ENCODE measurements at regions not wholly inside any gene's neighbourhood (a gene's known extent, or its start where the extent isn't known, plus 50 kb on each side); places are given as distances from the start of the nearest gene placed in this dataset.

- no peak for DNase-seq
Observed at GRCh38 chr2:47264686-47265085, 88.4 kb upstream of the CALM2 start.

- DNase-seq, result no peak
Observed at GRCh38 chr2:47264143-47264542, 87.8 kb upstream of the CALM2 start.

- no peak for DNase-seq
Observed at GRCh38 chr2:47262657-47263056, 86.3 kb upstream of the CALM2 start.

DNA sequence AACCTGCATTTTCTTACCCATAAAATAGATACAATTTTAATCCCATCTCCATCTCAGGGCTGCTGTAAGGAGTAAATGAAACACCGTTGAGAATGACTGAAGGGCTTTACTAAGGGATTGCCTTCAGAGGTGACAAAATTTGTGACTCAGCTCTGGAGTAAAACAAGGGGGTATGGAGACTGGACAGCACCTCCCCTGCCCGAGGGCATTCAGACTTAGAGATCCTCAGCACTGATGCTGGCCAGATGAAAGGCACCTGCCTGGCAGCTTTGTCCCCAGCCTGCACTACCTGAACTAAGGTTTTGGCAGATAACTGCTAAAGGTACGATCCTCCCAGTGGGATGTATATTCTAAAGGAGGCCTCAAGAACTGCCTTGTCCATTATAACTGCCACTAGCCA lies 84.7 kb upstream of the CALM2 start:
- DNase-seq, result no peak

DNA sequence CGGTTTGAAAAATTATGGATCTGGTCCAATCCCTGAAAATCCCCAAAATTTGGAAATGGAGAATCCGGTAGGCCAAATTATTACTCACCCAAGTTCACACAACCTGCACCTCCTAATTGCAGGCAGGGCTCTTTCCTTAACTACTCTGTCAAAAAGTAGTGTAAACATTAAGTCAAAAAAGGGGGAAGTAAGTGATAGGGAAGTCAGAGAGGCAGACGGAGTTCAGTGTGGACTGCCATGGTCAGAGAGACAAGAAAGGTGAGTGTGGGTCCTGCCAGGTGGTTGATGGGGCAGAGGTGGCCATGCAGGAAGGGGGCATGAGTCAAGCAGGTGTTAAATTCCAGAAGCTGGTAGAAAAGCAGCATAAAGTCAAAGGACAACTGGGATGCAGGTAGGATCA lies 83.5 kb upstream of the CALM2 start:
- DNase-seq, result no peak

DNA sequence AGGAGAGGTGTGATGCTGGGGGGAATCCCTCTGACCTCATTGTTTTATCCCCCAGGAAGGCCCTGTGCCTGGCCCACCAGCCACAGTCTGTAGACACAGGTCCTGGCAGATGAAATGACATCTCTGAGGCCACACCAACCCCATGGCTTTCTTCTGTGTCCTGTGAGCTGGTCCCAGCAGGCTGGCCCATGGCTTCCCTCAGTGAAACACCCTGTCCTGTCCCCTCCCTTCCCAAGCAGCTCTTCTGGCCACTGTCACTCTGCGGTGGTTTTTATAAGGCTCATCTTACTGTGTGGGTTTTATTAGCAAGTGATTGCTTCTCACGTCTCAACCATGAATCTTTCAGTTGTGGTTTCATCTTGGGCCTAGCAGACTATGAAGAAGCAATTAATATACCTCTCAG lies 81.6 kb upstream of the CALM2 start:
- DNase-seq, result no peak

GRCh38 chr2:47256416-47257087 lies 80.2 kb upstream of the CALM2 start:
- DNase-seq, result no peak

DNA sequence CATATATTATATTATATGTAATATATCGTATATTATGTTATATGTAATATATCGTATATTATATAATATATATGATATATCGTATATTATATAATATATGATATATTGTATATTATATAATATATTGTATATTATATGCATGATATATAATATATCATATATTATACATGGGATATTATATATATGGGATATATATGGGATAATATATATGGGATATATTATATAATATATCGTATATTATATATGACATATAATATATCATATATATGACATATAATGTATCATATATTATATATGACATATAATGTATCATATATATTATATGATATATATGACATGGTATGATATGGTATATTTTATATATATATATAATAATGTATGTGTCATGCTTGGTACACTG lies 79.5 kb upstream of the CALM2 start:
- DNase-seq, result no peak

DNA sequence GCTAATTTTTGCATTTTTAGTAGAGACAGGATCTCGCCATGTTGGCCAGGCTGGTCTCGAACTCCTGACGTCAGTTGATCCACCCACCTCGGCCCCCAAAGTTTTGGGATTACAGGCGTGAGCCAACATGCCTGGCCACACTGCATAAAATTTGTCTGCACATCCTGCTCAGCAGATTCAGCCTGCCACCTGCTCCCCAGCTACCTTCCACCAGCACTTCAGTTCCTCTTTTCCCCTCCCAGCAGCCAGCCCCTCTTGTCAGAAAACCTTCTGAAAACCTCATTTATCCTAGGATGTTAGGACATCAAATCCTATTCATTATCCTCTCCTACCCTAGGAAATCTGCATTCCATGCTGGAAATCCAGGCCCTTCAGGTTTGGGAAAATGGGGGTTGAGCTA lies 78.2 kb upstream of the CALM2 start:
- no peak for DNase-seq

GRCh38 chr2:47253447-47253846 lies 77.1 kb upstream of the CALM2 start:
- no peak for DNase-seq

DNA sequence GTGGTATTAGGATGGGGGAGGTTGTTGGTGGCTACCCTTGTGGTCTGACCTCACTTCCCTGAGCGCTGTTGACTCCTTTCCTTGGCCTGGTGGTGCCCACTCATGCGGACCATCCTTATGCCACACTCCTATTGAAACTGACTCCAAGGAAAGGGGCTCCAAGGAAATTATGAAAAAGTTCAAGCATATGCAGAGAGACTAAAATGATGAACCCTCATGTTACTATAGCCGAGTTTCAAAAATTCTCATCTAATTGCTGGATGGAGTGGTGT lies 75.0 kb upstream of the CALM2 start:
- DNase-seq, result no peak

- peak; percentile 63 for DNase-seq
Observed at GRCh38 chr2:47250586-47251403, 74.5 kb upstream of the CALM2 start.

DNA sequence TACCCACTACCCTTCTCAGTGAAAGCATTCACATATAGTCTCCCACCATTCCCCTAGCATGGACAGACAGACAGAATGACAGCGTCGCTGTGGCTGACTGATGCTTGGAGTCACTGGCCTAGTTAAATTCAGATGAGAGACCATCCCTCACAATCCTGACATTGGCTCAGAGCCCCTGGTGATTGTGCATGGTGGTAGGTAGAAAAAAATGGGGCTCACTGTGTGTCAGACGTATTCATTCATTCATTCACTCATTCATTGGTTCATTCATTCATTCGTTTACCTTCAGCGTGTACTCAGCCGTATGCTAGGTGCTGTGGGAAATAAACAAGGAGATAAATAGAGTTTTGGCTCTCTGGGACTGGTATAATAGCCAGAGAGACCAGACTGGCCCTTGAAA lies 73.6 kb upstream of the CALM2 start:
- DNase-seq, result no peak

GRCh38 chr2:47249157-47249900 lies 73.0 kb upstream of the CALM2 start:
- no peak for DNase-seq

DNA sequence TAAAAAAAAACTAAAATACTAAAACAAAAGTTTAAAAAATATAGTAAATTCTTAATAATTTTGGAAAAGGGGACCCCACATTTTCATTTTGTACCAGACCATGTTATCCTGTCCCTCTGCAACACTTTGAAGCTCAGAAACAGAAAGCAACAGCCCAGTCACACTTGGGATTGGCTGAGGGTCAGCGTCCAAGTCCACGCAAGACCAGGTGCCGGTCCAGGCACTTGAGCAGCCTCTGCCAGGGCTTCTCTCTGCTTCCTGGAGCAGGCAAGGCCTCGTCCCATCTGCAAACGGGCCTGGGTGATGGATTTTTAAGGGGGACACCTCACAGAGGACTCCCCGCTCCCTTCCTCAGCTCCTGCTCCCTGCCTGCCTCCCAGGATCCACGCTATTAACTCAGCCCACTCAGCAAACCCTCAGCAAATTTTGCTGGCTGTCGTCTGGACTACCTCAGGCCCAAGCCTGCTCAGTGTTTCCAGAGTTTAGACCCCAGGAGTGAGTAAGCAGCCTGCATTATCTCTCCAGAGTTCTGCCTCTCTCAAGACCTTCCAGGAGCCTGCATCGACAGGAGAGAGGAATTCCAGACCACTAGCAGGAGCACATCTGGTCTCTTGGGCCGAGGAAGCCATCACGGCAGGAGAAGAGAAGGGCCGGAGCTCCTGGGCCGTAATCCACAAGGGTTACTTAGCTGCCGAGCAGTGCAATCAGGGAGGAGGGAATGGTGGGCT lies 67.4 kb upstream of the CALM2 start:
- DNase-seq, result no peak

GRCh38 chr2:47241715-47242114 lies 65.4 kb upstream of the CALM2 start:
- no peak for DNase-seq

GRCh38 chr2:47239119-47239969 lies 63.0 kb upstream of the CALM2 start:
- no peak for DNase-seq

GRCh38 chr2:47238638-47239037 lies 62.3 kb upstream of the CALM2 start:
- no peak for DNase-seq

DNA sequence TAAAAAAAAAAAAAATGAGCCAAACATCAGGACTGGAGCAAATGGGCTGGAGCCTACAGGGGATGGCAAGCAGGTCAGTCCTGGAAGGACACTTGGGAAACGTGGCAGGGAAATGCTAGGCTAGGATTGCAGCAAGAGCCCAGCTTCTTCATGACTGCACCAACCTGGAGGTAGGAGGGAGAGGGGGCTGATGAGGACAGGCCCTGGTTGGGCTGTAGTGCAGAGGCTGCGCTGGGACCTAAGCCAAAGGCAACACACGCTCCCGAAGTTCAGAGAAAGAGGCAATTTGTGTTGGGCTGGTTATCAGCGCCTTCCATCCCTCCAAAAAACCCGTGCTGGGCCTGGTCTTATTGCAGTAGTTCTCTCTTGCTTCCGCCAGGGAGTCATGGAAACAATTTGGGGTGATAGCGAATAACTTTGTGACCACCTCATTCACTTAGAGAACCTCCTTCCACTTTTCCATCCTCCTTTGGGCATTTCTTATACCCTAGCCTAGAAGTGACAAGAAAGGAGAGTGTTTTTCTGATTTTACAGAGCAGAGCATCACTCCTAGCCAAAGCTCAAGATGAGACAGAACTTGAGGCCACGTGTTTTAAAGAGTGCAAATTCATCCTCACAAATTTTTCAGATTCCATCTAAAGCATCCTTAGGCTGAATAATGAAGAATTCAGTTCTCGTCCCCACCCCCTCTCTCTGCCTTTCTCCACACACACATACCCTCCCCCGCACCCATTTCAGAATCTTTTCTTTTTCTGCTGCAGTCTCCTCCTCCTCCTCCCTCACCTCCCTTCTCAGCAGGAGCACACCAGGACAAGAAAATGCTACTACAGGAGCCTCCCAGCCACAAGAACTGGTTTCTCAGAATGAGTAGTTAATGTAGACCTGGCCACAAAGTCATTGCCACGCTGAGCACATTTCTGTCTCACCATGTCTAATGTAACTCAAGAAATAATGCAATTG lies 61.3 kb upstream of the CALM2 start:
- DNase-seq, result no peak

- no peak for DNase-seq
Observed at GRCh38 chr2:47236503-47237215, 60.3 kb upstream of the CALM2 start.

GRCh38 chr2:47235132-47235531 lies 58.8 kb upstream of the CALM2 start:
- DNase-seq, result no peak

All from NCI-H2107 (cell line).